ENCODE measurements at regions not wholly inside any gene's neighbourhood (a gene's known extent, or its start where the extent isn't known, plus 50 kb on each side); places are given as distances from the start of the nearest gene placed in this dataset.

DNA sequence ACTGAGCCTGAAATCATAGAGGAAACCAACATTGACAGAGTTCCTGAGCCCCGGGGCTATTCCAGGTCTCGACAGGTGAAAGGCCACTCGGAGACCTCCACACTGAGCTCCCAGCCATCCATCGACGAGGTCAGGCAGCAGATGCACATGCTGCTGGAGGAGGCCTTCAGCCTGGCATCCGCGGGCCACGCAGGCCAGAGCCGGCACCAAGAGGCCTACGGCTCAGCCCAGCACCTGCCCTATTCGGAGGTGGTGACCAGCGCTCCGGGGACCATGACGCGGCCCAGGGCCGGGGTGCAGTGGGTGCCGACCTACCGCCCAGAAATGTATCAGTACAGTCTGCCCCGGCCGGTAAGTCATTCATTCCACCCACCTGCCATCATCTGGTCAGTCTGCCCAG lies 54.9 kb downstream of the C11orf91 start:
- TF ChIP-seq, protein P1, sequence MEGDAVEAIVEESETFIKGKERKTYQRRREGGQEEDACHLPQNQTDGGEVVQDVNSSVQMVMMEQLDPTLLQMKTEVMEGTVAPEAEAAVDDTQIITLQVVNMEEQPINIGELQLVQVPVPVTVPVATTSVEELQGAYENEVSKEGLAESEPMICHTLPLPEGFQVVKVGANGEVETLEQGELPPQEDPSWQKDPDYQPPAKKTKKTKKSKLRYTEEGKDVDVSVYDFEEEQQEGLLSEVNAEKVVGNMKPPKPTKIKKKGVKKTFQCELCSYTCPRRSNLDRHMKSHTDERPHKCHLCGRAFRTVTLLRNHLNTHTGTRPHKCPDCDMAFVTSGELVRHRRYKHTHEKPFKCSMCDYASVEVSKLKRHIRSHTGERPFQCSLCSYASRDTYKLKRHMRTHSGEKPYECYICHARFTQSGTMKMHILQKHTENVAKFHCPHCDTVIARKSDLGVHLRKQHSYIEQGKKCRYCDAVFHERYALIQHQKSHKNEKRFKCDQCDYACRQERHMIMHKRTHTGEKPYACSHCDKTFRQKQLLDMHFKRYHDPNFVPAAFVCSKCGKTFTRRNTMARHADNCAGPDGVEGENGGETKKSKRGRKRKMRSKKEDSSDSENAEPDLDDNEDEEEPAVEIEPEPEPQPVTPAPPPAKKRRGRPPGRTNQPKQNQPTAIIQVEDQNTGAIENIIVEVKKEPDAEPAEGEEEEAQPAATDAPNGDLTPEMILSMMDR (conservative IDR thresholded peaks at IDR 0.05; ENCODE audit: low read length), result no peak
- no peak for TF ChIP-seq EZH2phosphoT487 (IDR thresholded peaks at IDR 0.05; ENCODE audit: borderline replicate concordance, low read depth, low read length)

Data from OCI-LY7 (cell line).